ENCODE measurements at regions not wholly inside any gene's neighbourhood (a gene's known extent, or its start where the extent isn't known, plus 50 kb on each side); places are given as distances from the start of the nearest gene placed in this dataset.

DNA sequence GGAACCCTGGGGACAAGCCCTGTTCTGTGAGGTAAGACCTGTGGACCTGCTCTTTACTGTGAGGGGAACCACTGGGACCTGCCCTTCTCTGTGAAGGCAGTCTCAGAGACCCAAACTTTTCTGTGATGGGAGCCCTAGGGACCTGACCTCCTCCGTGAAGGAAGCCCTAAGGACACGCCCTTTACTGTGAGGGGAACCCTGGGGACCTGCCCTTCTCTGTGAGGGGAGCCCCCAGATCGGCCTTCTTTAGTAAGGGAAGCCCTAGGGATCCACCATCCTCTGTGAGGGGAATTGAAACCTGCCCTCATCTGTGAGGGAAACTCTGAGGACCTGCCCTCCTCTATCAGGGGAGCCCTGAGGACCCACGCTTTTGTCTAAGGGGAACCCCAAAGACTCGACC, 343.5 kb downstream of the UQCRFS1 start:
- Histone ChIP-seq H3K4me2 (ENCODE audit: control insufficient read depth, insufficient read depth) (no peak overlapping the region), H3K9me3 (replicated peaks; ENCODE audit: control insufficient read depth, insufficient read depth, low read length) (no peaks in the 10 kb centered on the region; the same call in 2 of the 3 replicates), H3K79me2 (ENCODE audit: control insufficient read depth, insufficient read depth, low read length) (no peaks in the 10 kb centered on the region), H3K9ac (ENCODE audit: control insufficient read depth, insufficient read depth, low read length) (no peak overlapping the region), H3K4me1 (ENCODE audit: control insufficient read depth, insufficient read depth, low read length) (no peaks in the 10 kb centered on the region), H3K27ac (ENCODE audit: control insufficient read depth, insufficient read depth) (no peak overlapping the region), H2AFZ (ENCODE audit: control insufficient read depth, low read depth, low read length) (no peak overlapping the region), H3K36me3 (ENCODE audit: control insufficient read depth in 2 of 2, insufficient read depth in 2 of 2, low read length in 1 of 2) (no peaks in the 10 kb centered on the region), H3K4me3 (no peak overlapping the region), H3K27me3 (replicated peaks in 1 of 2; ENCODE audit: control insufficient read depth in 2 of 2, insufficient read depth in 2 of 2, low read length in 1 of 2) (no peaks in the 10 kb centered on the region), H4K20me1 (ENCODE audit: control insufficient read depth, insufficient read depth) (no peaks in the 10 kb centered on the region)
- peak; percentile 4 for DNase-seq (ENCODE audit: low read depth, low spot score)
- no peak for TF ChIP-seq MEF2A (IDR thresholded peaks at IDR 0.05; ENCODE audit: insufficient read depth, low read depth, low read length)
- no peak for TF ChIP-seq CREM (IDR thresholded peaks at IDR 0.05; ENCODE audit: low read depth)
- peak; percentile 11; the same call in 1 of the 2 replicates for TF ChIP-seq SPI1 (IDR thresholded peaks at IDR 0.05; ENCODE audit: borderline replicate concordance, insufficient read depth, low read depth, low read length)
- intact Hi-C loops (cut with micrococcal nuclease; ENCODE audit: unreplicated experiment) (no loop called here), in situ Hi-C loops (cut with MboI) (no loop called here)
- no TSS peak for BruUV-seq (replicated peaks)
- CTCF ChIA-PET: no interaction called here
- ATAC-seq: no peak
- POLR2A ChIA-PET: no interaction called here
- SMC1A ChIA-PET (ENCODE audit: uncharacterized antibody, unreplicated experiment): no interaction called here
- RAD21 ChIA-PET (ENCODE audit: unreplicated experiment): no interaction called here
- 0% methylated on average over 4 of the region's 5 CpGs for WGBS (ENCODE audit: insufficient coverage, insufficient replicate concordance, low lambda C conversion rate, missing lambda C conversion rate)
- no peak for FAIRE-seq

DNA sequence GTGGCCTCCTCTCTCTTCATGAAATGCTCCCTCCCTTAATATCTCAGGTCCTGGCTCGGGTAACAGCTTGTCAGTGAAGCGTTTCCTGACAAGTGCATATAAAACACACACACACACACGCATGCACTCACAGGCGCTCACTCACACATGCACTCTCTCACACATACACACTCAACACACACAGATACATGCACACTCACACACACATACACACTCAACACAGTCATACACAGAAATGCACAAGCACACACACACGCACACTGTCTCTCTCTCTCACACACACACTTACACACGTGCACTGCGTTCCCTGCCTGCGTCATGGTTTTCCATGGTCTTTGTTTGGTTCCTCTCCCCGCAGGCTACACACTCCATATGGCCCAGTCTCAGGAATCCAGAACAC, 344.1 kb downstream of the UQCRFS1 start:
- H3K27ac ChIP-seq (ENCODE audit: control insufficient read depth, insufficient read depth): no peak overlapping the region
- TF ChIP-seq STAT3 (IDR thresholded peaks at IDR 0.05; ENCODE audit: low read depth, low read length) (no peak), BRCA1 (IDR thresholded peaks at IDR 0.05; ENCODE audit: low read depth, low read length) (no peak), PBX3 (IDR thresholded peaks at IDR 0.05; ENCODE audit: insufficient replicate concordance, low read depth, low read length) (no peak), NRF1 (conservative IDR thresholded peaks at IDR 0.05; ENCODE audit: low read depth, low read length) (no peak), MAX (IDR thresholded peaks at IDR 0.05; ENCODE audit: low read depth, low read length) (no peak), EED (IDR thresholded peaks at IDR 0.05; ENCODE audit: low read depth) (no peak), ELK1 (IDR thresholded peaks at IDR 0.05; ENCODE audit: low read depth, low read length) (no peak)
- TF ChIP-seq, protein P1, sequence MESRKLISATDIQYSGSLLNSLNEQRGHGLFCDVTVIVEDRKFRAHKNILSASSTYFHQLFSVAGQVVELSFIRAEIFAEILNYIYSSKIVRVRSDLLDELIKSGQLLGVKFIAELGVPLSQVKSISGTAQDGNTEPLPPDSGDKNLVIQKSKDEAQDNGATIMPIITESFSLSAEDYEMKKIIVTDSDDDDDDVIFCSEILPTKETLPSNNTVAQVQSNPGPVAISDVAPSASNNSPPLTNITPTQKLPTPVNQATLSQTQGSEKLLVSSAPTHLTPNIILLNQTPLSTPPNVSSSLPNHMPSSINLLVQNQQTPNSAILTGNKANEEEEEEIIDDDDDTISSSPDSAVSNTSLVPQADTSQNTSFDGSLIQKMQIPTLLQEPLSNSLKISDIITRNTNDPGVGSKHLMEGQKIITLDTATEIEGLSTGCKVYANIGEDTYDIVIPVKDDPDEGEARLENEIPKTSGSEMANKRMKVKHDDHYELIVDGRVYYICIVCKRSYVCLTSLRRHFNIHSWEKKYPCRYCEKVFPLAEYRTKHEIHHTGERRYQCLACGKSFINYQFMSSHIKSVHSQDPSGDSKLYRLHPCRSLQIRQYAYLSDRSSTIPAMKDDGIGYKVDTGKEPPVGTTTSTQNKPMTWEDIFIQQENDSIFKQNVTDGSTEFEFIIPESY (IDR thresholded peaks at IDR 0.05): no peak

More for the DNA sequence above, 344.1 kb downstream of the UQCRFS1 start:
- no peaks in the 10 kb centered on the region for H3K4me1 ChIP-seq (ENCODE audit: control insufficient read depth, insufficient read depth, low read length)
- ChIA-PET RAD21 (ENCODE audit: unreplicated experiment) (no interaction called here), CTCF (no interaction called here), POLR2A (no interaction called here), SMC1A (ENCODE audit: uncharacterized antibody, unreplicated experiment) (no interaction called here)
- H3K9me3 ChIP-seq (replicated peaks; ENCODE audit: control insufficient read depth, insufficient read depth, low read length): no peaks in the 10 kb centered on the region; the same call in 2 of the 3 replicates
- in situ Hi-C loops (cut with MboI) (no loop called here), intact Hi-C loops (cut with micrococcal nuclease; ENCODE audit: unreplicated experiment) (no loop called here)
- H4K20me1 ChIP-seq (ENCODE audit: control insufficient read depth, insufficient read depth): no peaks in the 10 kb centered on the region
- no peaks in the 10 kb centered on the region for H3K27me3 ChIP-seq (replicated peaks in 1 of 2; ENCODE audit: control insufficient read depth in 2 of 2, insufficient read depth in 2 of 2, low read length in 1 of 2)
- DNase-seq (ENCODE audit: low read depth, low spot score) (no peak), ATAC-seq (no peak), FAIRE-seq (no peak)
- H3K9ac ChIP-seq (ENCODE audit: control insufficient read depth, insufficient read depth, low read length): no peak overlapping the region
- no peaks in the 10 kb centered on the region for H3K79me2 ChIP-seq (ENCODE audit: control insufficient read depth, insufficient read depth, low read length)
- H2AFZ ChIP-seq (ENCODE audit: control insufficient read depth, low read depth, low read length): no peak overlapping the region
- no TSS peak for BruUV-seq (replicated peaks)
- H3K4me3 ChIP-seq: no peak overlapping the region
- 66% methylated on average over 9 of the region's 9 CpGs for WGBS (ENCODE audit: insufficient coverage, insufficient replicate concordance, low lambda C conversion rate, missing lambda C conversion rate)
- H3K36me3 ChIP-seq (ENCODE audit: control insufficient read depth in 2 of 2, insufficient read depth in 2 of 2, low read length in 1 of 2): no peaks in the 10 kb centered on the region
- H3K4me2 ChIP-seq (ENCODE audit: control insufficient read depth, insufficient read depth): no peak overlapping the region
